Lower leg skin (tissue), 3 donors: ENCODE measurements at regions not wholly inside any gene's neighbourhood (a gene's known extent, or its start where the extent isn't known, plus 50 kb on each side); places are given as distances from the start of the nearest gene placed in this dataset.

Experiments used
- CTCF ChIP-seq, 3 donors: fragments of 450-650 bp; IDR thresholded peaks; one replicate each; pipeline ENCODE4 v1.5.1; 2016; ENCODE audit warnings: antibody characterized with exemption in 3 of 3, mild to moderate bottlenecking in 3 of 3, moderate library complexity in 2 of 3
- POLR2A ChIP-seq, 2 donors: fragments of 450-650 bp; IDR thresholded peaks; one replicate each; pipeline ENCODE4 v1.6.1; 2016 to 2017; ENCODE audit warnings: antibody characterized with exemption in 2 of 2, mild to moderate bottlenecking in 1 of 2, moderate library complexity in 1 of 2

GRCh38 chr2:12806549-12807242 lies 90.0 kb downstream of the TRIB2 start:
- TF ChIP-seq CTCF (IDR thresholded peaks at IDR 0.05) = no peak
- TF ChIP-seq POLR2A (IDR thresholded peaks at IDR 0.05) = no peak
